Neural cell (in vitro differentiated cells): ENCODE measurements at regions not wholly inside any gene's neighbourhood (a gene's known extent, or its start where the extent isn't known, plus 50 kb on each side); places are given as distances from the start of the nearest gene placed in this dataset.

Experiments used
- H2AFZ ChIP-seq: fragments of 200-600, 300-800 bp; sonication (generic), shearing (Covaris generic); 2 replicates; pipeline ENCODE4 v1.6.0; 2014; ENCODE audit warnings: low read depth, mild to moderate bottlenecking, antibody characterized with exemption, low read length, moderate library complexity
- H3F3A ChIP-seq: fragments of 200-600 bp; shearing (Covaris generic); 2 replicates; pipeline ENCODE4 v1.6.1; 2016; ENCODE audit warnings: mild to moderate bottlenecking, moderate library complexity, mixed read lengths, antibody characterized with exemption, low read length; ENCODE audit not compliant: insufficient read depth, poor library complexity, severe bottlenecking
- H3K27ac ChIP-seq: fragments of 200-600, 300-800 bp; sonication (generic), shearing (Covaris generic); 2 replicates; pipeline ENCODE4 v1.5.1; 2014; ENCODE audit warnings: mild to moderate bottlenecking, low read length, moderate library complexity
- H3K27me3 ChIP-seq: fragments of 300-800, 200-600 bp; sonication (generic), shearing (Covaris generic); 2 replicates; pipeline ENCODE4 v1.6.0; 2014; ENCODE audit warnings: mild to moderate bottlenecking, low read depth, low read length, moderate library complexity; ENCODE audit not compliant: insufficient read depth
- H3K36me3 ChIP-seq: fragments of 300-800, 200-600 bp; sonication (generic), shearing (Covaris generic); 2 replicates; pipeline ENCODE4 v1.5.1; 2014; ENCODE audit warnings: mild to moderate bottlenecking, antibody characterized with exemption, low read length, moderate library complexity; ENCODE audit not compliant: insufficient read depth
- H3K4me2 ChIP-seq: fragments of 300-800, 200-600 bp; sonication (generic), shearing (Covaris generic); 2 replicates; pipeline ENCODE4 v1.6.0; 2014; ENCODE audit warnings: mild to moderate bottlenecking, low read length
- H3K4me3 ChIP-seq: fragments of 300-800, 200-600 bp; sonication (generic), shearing (Covaris generic); 2 replicates; pipeline ENCODE4 v1.5.1; 2014; ENCODE audit warnings: mild to moderate bottlenecking, low read length, moderate library complexity
- H3K79me2 ChIP-seq: fragments of 200-600 bp; shearing (Covaris generic); replicated peaks from 2 replicates; pipeline ENCODE4 v1.6.0; 2014; ENCODE audit warnings: mild to moderate bottlenecking, low read length, moderate library complexity; ENCODE audit not compliant: insufficient read depth
- H3K9ac ChIP-seq: fragments of 300-800, 200-600 bp; sonication (generic), shearing (Covaris generic); 2 replicates; pipeline ENCODE4 v1.6.1; 2016; ENCODE audit warnings: mild to moderate bottlenecking, low read length, mixed read lengths
- H3K9me2 ChIP-seq: fragments of 200-600 bp; shearing (Covaris generic); 2 replicates; pipeline ENCODE4 v1.6.1; 2016; ENCODE audit warnings: mild to moderate bottlenecking, low read length, mixed read lengths; ENCODE audit not compliant: insufficient read depth
- H3K9me3 ChIP-seq: fragments of 200-600, 300-800 bp; sonication (generic), shearing (Covaris generic); 2 replicates; pipeline ENCODE4 v1.6.1; 2016; ENCODE audit warnings: mild to moderate bottlenecking, mixed run types, low read length, moderate library complexity, mixed read lengths
- H4K20me1 ChIP-seq: fragments of 200-600 bp; shearing (Covaris generic); 2 replicates; pipeline ENCODE4 v1.6.1; 2016; ENCODE audit warnings: mild to moderate bottlenecking, mixed run types; ENCODE audit not compliant: insufficient read depth
- EP300 ChIP-seq: fragments of 450-650 bp; conservative IDR thresholded peaks from 2 replicates; pipeline ENCODE4 v1.6.1; 2014; ENCODE audit warnings: antibody characterized with exemption, mild to moderate bottlenecking, moderate library complexity; ENCODE audit not compliant: poor library complexity, severe bottlenecking
- EZH2 ChIP-seq: fragments of 200-600, 300-800 bp; shearing (Covaris generic), sonication (generic); IDR thresholded peaks from 2 replicates; pipeline ENCODE4 v1.6.1; 2014; ENCODE audit warnings: antibody characterized with exemption, low read length, borderline replicate concordance, mild to moderate bottlenecking; ENCODE audit not compliant: insufficient read depth, poor library complexity, severe bottlenecking
- MXI1 ChIP-seq: fragments of 450-650 bp; conservative IDR thresholded peaks from 2 replicates; pipeline ENCODE4 v1.6.1; 2014; ENCODE audit warnings: antibody characterized with exemption, mild to moderate bottlenecking; ENCODE audit not compliant: poor library complexity, severe bottlenecking
- POLR2AphosphoS5 ChIP-seq: IDR thresholded peaks from 2 replicates; pipeline ENCODE4 v1.6.1; 2012
- RAD21 ChIP-seq: fragments of 450-650 bp; conservative IDR thresholded peaks from 2 replicates; pipeline ENCODE4 v1.6.1; 2014; ENCODE audit warnings: antibody characterized with exemption, mild to moderate bottlenecking, moderate library complexity
- SMC3 ChIP-seq: fragments of 450-650 bp; conservative IDR thresholded peaks from 2 replicates; pipeline ENCODE4 v1.6.1; 2014; ENCODE audit warnings: antibody characterized with exemption, mild to moderate bottlenecking, moderate library complexity; ENCODE audit not compliant: poor library complexity
- TAF1 ChIP-seq: IDR thresholded peaks from 2 replicates; pipeline ENCODE4 v1.6.1; 2012; ENCODE audit warnings: low read depth
- TF ChIP-seq, protein P1 (sequence below): IDR thresholded peaks from 2 replicates; pipeline ENCODE4 v1.6.1; 2012; ENCODE audit warnings: borderline replicate concordance
- TF ChIP-seq, protein P2 (sequence below): fragments of 450-650 bp; IDR thresholded peaks from 2 replicates; pipeline ENCODE4 v1.5.1; 2014; ENCODE audit warnings: antibody characterized with exemption, mild to moderate bottlenecking, moderate library complexity; ENCODE audit not compliant: poor library complexity, severe bottlenecking

DNA sequence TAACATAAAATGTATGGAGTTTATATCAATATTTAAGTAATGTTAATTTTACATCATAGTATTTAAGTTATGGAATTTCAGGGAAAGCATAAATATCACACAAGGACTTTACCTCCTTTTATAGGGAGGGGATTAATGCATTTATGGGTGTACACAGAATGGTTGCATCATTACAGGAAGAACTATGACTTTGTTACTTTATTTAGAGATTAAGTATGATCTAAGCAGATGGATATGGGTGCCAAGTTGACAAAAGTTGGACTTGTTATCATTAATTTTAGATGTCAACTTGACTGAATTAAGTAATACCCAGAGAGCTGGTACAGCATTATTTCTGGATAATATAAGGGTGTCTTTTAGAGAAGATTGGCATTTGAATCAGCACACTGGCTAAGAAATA, 160.5 kb upstream of the CDH10 start:
- Histone ChIP-seq H3K4me2 (no peak overlapping the region), H3K27me3 (no peaks in the 10 kb centered on the region), H2AFZ (no peak overlapping the region), H3K9me2 (no peaks in the 10 kb centered on the region), H3K27ac (no peak overlapping the region), H3F3A (no peaks in the 10 kb centered on the region), H3K9ac (no peak overlapping the region), H3K4me3 (no peak overlapping the region), H4K20me1 (no peaks in the 10 kb centered on the region), H3K79me2 (no peaks in the 10 kb centered on the region), H3K9me3 (no peaks in the 10 kb centered on the region), H3K36me3 (no peaks in the 10 kb centered on the region)
- TF ChIP-seq SMC3 (no peak), TAF1 (no peak), POLR2AphosphoS5 (no peak), MXI1 (no peak), EP300 (no peak), RAD21 (no peak), EZH2 (no peak)
- TF ChIP-seq, protein P1, sequence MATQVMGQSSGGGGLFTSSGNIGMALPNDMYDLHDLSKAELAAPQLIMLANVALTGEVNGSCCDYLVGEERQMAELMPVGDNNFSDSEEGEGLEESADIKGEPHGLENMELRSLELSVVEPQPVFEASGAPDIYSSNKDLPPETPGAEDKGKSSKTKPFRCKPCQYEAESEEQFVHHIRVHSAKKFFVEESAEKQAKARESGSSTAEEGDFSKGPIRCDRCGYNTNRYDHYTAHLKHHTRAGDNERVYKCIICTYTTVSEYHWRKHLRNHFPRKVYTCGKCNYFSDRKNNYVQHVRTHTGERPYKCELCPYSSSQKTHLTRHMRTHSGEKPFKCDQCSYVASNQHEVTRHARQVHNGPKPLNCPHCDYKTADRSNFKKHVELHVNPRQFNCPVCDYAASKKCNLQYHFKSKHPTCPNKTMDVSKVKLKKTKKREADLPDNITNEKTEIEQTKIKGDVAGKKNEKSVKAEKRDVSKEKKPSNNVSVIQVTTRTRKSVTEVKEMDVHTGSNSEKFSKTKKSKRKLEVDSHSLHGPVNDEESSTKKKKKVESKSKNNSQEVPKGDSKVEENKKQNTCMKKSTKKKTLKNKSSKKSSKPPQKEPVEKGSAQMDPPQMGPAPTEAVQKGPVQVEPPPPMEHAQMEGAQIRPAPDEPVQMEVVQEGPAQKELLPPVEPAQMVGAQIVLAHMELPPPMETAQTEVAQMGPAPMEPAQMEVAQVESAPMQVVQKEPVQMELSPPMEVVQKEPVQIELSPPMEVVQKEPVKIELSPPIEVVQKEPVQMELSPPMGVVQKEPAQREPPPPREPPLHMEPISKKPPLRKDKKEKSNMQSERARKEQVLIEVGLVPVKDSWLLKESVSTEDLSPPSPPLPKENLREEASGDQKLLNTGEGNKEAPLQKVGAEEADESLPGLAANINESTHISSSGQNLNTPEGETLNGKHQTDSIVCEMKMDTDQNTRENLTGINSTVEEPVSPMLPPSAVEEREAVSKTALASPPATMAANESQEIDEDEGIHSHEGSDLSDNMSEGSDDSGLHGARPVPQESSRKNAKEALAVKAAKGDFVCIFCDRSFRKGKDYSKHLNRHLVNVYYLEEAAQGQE = no peak
- TF ChIP-seq, protein P2, sequence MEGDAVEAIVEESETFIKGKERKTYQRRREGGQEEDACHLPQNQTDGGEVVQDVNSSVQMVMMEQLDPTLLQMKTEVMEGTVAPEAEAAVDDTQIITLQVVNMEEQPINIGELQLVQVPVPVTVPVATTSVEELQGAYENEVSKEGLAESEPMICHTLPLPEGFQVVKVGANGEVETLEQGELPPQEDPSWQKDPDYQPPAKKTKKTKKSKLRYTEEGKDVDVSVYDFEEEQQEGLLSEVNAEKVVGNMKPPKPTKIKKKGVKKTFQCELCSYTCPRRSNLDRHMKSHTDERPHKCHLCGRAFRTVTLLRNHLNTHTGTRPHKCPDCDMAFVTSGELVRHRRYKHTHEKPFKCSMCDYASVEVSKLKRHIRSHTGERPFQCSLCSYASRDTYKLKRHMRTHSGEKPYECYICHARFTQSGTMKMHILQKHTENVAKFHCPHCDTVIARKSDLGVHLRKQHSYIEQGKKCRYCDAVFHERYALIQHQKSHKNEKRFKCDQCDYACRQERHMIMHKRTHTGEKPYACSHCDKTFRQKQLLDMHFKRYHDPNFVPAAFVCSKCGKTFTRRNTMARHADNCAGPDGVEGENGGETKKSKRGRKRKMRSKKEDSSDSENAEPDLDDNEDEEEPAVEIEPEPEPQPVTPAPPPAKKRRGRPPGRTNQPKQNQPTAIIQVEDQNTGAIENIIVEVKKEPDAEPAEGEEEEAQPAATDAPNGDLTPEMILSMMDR = no peak

DNA sequence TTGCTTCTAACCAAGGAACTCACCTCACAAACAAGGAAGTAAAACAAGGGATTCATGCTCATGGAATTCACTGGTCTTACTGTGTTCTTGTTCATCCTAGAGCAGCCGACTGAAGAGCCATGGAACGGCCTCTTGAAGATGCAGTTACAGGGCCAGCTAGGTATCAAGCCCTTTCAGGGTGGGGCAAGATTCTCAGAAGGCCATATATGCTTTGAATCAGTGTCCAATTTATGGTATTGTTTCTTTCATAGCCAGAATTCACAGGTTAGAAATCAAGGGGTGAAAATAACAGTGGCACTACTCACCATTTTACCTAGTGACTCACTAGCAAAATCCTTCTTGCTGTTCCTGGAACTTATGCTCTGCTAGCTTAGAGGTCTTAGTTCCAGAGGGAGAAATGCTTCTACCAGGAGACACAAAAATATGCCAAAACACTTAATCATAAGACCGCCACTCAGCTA, 159.5 kb upstream of the CDH10 start:
- H3K27ac ChIP-seq = no peak overlapping the region
- no peaks in the 10 kb centered on the region for H3K9me2 ChIP-seq
- H3K4me3 ChIP-seq = no peak overlapping the region
- no peak overlapping the region for H3K9ac ChIP-seq
- H3K79me2 ChIP-seq = no peaks in the 10 kb centered on the region
- no peaks in the 10 kb centered on the region for H3K9me3 ChIP-seq
- no peaks in the 10 kb centered on the region for H4K20me1 ChIP-seq
- TF ChIP-seq MXI1 = no peak
- TF ChIP-seq POLR2AphosphoS5 = no peak
- no peak for TF ChIP-seq TAF1
- TF ChIP-seq, protein P2 = no peak
- TF ChIP-seq EP300 = no peak
- H3F3A ChIP-seq = no peaks in the 10 kb centered on the region
- no peak overlapping the region for H2AFZ ChIP-seq
- no peaks in the 10 kb centered on the region for H3K27me3 ChIP-seq
- H3K36me3 ChIP-seq = no peaks in the 10 kb centered on the region
- H3K4me2 ChIP-seq = no peak overlapping the region
